ENCODE measurements at regions not wholly inside any gene's neighbourhood (a gene's known extent, or its start where the extent isn't known, plus 50 kb on each side); places are given as distances from the start of the nearest gene placed in this dataset.

GRCh38 chr17:55903028-55903690, 152.3 kb downstream of the PCTP start:
- no peak for TF ChIP-seq POLR2A (IDR thresholded peaks at IDR 0.05)
- TF ChIP-seq CTCF (IDR thresholded peaks at IDR 0.05), result no peak
